ENCODE measurements at regions not wholly inside any gene's neighbourhood (a gene's known extent, or its start where the extent isn't known, plus 50 kb on each side); places are given as distances from the start of the nearest gene placed in this dataset.

DNA sequence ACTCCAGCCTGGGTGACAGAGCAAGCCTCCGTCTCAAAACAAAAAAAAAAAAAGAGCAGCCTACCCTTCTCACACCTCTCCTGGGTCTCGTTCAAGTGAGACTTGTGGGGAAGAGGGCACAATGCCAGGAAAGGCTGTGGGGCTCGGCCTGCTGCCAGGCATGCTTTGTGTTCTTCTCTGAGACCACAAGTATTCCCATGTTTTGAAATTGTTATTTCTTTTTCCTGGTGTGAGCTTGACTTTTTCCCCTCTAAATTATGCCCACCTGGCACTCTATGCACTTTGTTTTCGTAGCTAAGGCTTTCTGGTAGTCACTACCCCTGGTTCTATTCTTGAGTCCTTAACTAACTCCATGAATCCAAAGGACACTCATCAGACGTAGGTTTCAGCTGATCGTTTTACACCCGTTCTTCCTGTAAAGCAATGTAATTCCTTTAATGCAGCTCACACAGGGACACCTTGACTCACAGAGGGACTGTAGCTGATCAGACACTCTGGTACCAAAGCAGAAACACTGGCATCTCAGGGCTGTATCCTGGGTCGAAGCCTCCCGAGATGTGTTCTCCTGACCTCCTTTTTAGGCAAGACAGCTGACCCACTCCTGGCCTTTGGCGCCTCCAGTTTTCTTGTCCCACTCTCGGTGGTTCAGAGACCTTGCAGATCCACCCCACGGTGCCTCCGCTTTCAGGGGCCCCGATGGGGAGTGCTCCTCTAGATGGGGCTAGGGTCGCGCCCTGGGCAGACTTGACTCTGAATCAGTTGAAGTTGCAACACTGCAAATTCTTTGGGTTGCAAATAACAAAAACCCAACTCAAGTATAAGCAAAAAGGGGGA is 193.3 kb upstream of the AGAP1 start:
- no peak for DNase-seq (ENCODE audit: extremely low read depth in 1 of 2, low read depth in 1 of 2)

DNA sequence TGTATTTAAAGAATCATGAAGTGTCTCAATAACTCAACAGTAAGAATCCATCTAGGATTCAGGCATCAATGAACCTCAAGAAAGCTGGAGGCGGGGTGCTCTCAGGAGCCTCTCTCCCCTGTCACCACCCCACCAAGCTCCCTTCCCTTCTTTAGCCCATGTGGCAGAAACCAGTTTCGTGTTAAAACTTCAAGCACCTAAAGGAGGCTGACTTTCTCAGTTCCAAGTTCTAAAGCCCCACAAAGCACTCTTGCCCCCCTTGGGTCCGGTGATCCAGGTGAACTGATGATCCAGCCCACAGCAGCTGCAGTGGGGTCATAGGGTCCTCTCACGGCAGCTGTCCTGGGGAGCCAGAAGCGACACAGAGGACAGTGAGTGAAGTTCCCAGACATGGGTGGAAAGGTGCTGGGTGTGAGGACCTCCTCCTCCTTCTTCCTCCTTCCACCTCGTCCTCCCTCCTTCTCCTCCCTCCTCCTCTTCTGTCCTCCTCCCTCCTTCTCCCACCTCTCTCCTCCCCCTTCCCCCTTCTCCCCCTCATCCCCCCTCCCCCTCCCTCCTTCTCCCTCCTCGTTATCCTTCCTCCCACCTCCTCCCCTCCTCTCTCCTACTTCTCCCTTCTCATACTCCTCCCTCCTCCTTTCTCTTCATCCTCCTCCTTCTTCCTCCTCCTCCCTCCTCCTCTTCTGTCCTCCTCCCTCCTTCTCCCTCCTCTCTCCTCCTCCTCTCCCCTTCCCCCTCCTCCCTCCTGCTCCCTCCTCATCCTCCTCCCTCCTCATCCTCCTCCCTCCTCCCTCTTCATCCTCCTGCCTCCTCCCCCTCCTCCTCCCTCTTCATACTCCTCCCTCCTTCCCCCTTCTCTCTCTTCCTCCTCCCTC is 192.4 kb upstream of the AGAP1 start:
- DNase-seq (ENCODE audit: extremely low read depth in 1 of 2, low read depth in 1 of 2): no peak

DNA sequence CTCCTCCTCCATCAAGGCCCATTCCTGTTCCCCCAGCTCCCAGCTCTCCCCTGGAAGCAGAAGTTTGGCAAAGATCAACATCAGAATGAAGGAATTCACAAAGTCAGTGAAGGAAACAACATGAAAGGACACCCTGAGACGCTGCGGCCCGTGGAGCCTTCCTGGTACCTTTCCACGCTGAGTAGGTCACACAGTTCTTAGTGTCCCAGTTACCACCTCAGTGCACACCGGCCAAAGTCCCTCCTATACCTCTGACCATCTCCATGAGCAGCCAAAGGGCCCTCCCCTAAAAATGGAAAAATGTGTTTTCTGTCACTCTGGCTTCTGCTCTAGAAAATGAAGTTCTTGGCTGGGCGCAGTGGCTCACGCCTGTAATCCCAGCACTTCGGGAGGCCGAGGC is 191.6 kb upstream of the AGAP1 start:
- DNase-seq (ENCODE audit: extremely low read depth in 1 of 2, low read depth in 1 of 2): no peak

- no peak for DNase-seq (ENCODE audit: extremely low read depth in 1 of 2, low read depth in 1 of 2)
Observed at GRCh38 chr2:235303499-235304291, 190.1 kb upstream of the AGAP1 start.

DNA sequence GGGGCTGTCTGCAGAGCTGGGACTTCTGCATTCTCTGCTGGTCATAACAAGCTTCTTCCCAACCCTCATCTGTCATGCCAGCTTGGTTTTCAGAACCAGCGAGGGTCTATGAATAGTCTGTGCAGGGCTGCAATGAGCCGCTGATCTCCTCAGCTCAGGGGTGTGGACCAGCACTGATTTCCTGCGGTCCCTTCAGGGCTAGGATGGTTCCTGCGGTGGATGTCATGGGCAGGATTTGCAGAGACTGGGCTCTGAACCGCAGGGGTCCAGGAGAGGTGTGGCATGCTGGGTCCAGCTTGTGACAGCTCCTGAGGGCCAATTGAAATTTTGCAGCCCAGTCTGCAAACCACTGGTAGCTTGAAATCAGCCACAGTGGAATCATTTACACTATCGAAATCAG is 188.2 kb upstream of the AGAP1 start:
- no peak for DNase-seq (ENCODE audit: extremely low read depth in 1 of 2, low read depth in 1 of 2)

DNA sequence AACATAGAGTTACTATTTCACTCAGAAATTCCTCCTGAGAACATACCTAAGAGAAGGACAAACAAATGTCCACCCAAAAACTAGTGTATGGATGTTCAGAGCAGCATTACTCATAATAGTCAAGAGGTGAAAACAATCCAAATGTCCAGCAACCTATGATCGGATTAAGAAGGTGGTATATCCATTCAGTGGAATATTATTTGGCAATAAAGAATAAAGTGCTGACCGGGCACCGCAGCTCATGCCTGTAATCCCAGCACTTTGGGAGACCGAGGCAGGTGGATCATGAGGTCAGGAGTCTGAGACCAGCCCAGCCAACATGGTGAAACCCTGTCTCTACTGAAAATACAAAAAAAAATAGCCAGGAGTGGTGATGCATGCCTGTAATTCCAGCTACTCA is 182.8 kb upstream of the AGAP1 start:
- DNase-seq (ENCODE audit: extremely low read depth in 1 of 2, low read depth in 1 of 2): no peak

DNA sequence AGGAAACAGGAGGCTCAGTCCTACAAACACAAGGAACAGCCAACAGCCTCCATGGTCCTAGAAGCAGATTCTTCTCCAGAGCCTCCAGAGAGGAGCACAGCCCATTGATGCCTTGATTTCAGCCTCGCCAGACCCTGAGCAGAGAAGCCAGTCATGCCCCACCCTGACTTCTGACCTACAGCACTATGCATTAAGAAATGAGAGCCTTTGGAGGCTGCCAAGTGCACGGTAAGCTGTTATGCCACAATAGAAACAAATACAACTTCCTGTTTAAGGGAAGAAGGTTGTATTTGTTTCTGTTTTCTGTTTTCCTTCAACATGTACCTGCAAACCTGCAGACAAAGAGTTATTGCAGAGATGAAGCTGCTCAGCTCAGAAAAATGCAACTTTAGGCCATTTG is 181.3 kb upstream of the AGAP1 start:
- no peak for DNase-seq (ENCODE audit: extremely low read depth in 1 of 2, low read depth in 1 of 2)

DNA sequence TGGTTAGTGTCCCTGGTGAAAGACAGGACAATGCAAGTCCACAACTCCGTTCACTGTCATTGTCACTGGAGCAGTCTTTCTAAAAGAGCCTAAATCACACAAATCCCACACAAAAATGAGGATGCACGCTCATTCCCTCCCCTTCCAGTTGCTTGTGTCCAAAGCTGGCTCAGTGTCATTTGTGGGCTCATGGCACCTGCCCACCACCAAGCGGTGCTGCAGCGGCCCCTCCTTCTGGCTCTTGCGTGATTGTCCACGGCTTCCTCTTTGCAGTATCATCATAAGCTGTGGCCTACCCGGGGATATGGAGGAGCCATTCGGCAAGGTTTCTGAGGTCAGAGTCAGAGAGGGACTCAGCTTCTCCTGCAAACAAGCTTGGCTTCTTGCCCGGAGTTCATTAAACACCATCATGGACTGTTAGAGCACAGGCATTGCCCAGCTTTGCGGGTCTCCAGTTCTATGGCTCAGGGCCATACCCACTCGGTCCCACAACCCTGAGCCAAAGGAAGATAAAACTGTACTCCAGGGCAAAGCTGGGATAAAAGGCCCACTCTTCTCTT is 179.4 kb upstream of the AGAP1 start:
- DNase-seq (ENCODE audit: extremely low read depth in 1 of 2, low read depth in 1 of 2): no peak

DNA sequence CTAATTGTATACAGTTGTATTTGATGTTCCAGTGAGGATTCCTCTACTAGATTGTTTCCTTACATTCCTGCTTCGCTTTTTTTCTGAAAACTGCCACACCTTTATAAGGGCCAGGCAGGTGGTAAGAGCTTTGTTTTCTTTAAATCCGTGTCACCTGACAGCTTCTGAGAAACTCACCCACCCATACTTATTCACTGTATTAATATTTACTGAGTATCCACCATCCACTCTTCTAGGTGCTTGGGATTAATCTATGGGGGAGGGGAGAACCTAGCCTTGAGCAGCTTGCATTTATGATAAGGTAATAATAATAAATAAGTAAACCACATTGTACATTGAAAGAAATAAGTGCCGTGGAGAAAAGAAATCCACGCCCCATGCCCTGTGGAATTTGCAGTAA is 174.7 kb upstream of the AGAP1 start:
- DNase-seq (ENCODE audit: extremely low read depth in 1 of 2, low read depth in 1 of 2): no peak

DNA sequence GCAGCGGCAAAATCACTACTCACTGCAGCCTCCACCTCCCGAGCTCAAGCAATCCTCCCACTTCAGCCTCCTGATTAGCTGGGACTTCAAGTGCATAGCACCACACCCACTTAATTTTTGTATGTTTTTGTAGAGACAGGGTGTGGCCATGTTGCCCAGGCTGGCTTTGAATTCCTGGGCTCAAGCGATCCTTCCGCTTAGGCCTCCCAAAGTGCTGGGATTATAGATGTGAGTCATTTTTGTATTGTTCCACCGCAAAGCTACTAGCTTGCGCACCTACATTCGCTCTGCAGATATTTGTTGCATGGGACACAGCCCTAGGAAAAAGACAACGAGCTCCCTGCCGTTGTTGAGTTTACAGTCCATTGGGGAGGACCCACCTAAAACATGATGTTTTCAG is 173.5 kb upstream of the AGAP1 start:
- DNase-seq (ENCODE audit: extremely low read depth in 1 of 2, low read depth in 1 of 2): no peak

- DNase-seq (ENCODE audit: extremely low read depth in 1 of 2, low read depth in 1 of 2): no peak
Observed at GRCh38 chr2:235324324-235324723, 169.5 kb upstream of the AGAP1 start.

DNA sequence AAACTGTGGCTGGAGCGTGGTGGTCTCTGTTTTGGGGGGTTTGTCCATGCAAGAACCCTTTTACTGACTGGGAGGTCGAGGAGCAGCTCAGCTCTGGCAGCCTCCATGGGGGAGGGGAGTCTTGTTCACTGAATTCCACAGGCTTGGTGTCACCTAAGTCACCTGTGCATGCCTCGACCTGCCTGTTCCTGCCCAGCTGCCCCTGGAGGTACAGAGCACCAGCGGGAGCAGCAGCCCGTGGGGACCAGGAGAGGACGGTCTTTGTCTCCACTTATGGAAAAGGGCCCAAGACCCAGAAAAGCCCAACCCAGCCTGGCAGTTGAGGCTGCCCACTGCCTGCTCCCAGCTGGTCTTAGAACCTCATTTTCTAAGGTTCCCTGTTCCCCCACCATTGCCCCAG is 168.7 kb upstream of the AGAP1 start:
- no peak for DNase-seq (ENCODE audit: extremely low read depth in 1 of 2, low read depth in 1 of 2)

DNA sequence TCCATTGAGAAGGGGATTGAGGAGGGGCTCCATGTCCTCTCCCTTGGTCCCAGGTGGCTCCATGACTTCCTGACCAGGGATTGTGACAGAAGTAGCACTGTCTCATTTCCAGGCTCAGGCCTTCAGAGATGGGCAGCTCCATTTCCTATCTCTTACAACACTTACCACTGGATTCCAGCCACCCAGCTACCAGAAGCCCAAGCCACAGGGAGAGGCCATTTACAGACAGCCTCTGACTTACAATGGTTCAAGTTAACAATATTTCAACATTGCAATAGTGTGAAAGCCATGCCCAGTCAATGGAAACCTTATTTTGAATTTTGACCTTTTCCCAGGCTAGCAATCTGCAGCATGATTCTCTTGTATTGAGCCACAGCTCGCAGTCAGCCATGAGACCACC is 164.9 kb upstream of the AGAP1 start:
- no peak for DNase-seq (ENCODE audit: extremely low read depth in 1 of 2, low read depth in 1 of 2)

DNA sequence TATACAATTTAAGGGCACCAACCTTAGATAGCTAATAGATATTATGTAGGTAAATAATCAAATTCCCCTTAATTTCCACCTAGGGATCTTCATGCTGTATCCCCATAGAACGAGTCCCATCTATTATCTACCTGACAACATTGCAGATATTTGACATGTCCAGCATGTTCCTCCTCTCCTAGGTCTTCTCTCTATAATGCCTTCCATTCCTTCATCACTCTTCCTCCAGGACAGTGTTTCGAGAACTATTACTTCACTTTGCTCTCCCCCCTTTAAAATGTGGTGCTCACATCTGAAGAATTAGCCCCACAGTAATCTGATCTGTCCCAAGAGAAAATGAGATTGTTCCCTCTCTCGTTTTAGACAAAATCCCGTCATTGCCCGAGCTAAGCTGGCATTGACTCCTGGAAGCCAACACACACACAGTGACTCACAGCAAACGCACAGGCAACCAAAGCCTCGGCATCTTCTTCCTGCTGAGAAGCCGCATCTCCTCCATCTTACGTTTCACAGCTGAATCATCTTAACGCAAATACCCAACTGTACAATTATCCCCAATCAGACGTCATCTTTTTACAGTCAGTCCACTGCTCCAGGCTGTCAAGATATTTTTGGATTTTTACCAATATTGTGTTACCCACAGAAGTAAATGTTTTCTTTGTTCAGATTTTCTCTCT is 162.9 kb upstream of the AGAP1 start:
- no peak for DNase-seq (ENCODE audit: extremely low read depth in 1 of 2, low read depth in 1 of 2)

DNA sequence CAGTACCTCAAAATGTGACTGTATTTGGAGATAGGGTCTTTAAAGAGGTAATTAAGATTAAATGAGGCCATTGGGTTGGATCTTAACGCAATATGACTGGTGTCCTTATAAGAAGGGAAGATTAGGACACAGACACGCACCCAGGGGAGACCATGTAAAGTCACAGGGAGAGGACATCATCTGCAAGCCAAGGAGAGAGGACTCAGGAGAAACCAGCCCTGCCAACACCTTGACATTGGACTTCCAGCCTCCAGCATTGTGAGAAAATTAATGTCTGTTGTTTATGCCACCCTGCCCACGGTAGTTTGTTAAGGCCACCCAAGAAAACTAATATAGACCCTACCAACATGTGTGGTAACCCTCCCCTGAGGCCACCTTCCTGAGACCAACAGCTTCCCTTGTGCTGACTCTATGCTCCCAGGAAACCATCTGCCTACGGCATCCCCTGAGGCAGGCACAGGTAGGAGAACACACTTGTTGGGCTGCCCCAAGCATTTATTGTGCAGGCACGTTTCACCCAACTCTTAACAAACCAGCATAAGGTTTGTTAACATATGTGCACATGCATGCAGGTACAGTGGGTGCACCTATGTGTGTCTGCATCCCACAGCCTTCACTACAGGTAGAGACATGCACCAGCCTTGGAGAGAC is 161.5 kb upstream of the AGAP1 start:
- DNase-seq (ENCODE audit: extremely low read depth in 1 of 2, low read depth in 1 of 2): no peak

DNA sequence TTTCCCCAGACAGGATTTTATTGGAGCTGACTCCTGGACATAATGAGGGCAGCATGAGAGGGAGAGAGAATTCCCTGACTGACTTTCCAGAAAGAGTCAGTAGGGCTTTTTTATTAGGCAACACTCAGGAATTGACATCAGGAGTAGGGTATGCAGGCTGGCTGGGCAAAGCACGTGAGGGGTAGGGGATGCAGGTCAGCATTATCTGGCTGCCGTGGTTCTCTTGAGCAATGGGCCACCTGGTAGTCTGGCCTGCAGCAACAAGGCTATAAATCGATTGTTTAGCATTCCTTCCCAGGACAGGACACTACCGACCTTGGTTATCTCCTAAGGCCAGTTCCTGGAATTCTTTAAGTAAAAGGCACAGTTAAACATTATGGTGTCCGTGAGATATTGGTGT is 160.8 kb upstream of the AGAP1 start:
- no peak for DNase-seq (ENCODE audit: extremely low read depth in 1 of 2, low read depth in 1 of 2)

DNA sequence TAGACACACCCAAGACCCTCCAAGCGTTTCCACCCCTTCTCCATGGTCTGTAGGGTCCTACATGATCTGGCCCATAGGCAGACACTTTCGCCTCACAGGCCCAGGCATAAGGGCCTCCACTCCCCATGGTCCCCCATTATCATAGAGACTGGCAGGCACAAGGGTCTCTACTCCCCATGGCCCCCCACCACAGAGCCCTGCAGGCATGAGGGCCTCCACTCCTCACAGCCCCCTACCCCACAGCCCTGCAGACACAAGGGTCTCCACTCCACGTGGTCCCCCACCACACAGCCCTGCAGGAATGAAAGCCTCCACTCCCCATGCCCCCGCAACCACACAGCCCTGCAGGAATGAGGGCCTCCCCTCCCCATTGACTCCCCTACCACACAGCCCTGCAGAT is 159.7 kb upstream of the AGAP1 start:
- no peak for DNase-seq (ENCODE audit: extremely low read depth in 1 of 2, low read depth in 1 of 2)

DNA sequence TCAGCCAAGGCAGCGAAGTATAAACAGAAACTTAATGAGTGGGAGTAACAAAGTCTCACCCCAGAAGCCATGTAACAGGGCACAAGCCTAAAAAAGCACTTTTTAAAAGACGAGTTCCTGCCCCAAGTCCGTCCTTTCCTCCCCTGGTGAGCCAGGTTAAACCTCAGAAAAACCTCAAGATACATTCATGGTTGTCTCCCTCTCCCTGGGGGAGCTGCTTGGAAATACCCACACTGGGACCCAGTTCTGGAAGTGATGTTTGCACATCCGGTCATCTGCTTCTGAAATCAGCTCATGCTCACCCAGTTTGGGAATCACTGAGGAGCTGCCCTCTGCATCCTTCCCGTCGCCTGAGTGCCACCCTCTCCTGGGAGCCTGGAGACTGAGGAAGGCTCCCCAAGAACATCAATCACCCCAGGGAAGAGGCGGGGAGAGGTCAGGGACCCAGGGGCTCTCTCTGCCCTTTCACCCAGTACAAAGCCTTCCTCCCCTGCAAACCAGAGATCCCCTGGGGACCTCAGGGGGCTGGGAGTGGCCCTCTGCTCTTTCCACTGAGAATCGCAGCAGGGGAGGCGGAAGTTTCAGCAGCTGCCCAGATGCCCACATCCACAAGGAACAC is 150.6 kb upstream of the AGAP1 start:
- DNase-seq (ENCODE audit: extremely low read depth in 1 of 2, low read depth in 1 of 2): no peak

DNA sequence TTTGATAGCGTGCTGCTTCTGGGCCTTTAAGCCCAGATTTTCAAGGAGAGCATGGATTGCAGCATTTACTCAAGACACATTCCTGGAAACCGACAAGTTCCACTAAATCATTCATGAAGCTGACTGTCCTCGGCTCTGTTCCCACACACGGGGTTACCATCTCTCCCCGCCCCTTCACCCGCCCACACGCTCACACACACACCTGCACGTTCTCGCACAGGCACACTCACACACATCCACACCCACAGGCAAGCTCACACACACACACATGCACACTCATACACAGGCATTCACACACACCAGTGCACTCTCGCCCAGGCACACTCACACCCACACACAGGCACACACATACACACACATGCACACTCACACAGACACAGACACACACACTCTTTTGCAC is 150.0 kb upstream of the AGAP1 start:
- no peak for DNase-seq (ENCODE audit: extremely low read depth in 1 of 2, low read depth in 1 of 2)

DNA sequence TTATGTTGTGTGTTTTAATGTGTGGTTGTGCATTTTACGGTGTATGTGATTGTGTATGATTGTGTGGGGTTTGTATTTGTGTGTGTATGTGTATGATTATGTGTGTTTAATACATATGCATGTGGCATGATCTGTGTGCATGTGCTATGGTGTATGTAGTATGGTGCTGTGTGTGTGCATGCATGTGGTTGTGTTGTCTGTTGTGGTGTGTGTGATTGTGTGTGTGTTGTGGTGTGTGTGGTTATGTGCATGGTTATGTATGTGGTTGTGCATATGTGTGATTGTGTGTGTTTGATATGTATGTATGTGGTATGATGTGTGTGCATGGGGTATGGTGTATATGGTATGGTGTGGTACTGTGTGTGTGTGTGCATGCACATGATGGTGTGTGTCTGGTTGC is 148.1 kb upstream of the AGAP1 start:
- DNase-seq (ENCODE audit: extremely low read depth in 1 of 2, low read depth in 1 of 2): no peak
